Stimulated activated CD4-positive, alpha-beta T cell treated with anti-CD3 and anti-CD28 coated beads, Interleukin-1b, Interleukin-23, amount 100 ng/mL, for 1 hour (primary cell): ENCODE measurements at regions not wholly inside any gene's neighbourhood (a gene's known extent, or its start where the extent isn't known, plus 50 kb on each side); places are given as distances from the start of the nearest gene placed in this dataset.

Source experiments
- DNase-seq, 2 donors: peaks; one replicate each; pipeline ENCODE4 v3.0.0-alpha.2; 2020; ENCODE audit warnings: low read depth in 2 of 2

GRCh38 chr13:44212633-44213396 is 160.8 kb upstream of the SERP2 start:
- no peak for DNase-seq

- DNase-seq = no peak
These were observed 155.0 kb upstream of the SERP2 start for GRCh38 chr13:44218501-44219240.

DNA sequence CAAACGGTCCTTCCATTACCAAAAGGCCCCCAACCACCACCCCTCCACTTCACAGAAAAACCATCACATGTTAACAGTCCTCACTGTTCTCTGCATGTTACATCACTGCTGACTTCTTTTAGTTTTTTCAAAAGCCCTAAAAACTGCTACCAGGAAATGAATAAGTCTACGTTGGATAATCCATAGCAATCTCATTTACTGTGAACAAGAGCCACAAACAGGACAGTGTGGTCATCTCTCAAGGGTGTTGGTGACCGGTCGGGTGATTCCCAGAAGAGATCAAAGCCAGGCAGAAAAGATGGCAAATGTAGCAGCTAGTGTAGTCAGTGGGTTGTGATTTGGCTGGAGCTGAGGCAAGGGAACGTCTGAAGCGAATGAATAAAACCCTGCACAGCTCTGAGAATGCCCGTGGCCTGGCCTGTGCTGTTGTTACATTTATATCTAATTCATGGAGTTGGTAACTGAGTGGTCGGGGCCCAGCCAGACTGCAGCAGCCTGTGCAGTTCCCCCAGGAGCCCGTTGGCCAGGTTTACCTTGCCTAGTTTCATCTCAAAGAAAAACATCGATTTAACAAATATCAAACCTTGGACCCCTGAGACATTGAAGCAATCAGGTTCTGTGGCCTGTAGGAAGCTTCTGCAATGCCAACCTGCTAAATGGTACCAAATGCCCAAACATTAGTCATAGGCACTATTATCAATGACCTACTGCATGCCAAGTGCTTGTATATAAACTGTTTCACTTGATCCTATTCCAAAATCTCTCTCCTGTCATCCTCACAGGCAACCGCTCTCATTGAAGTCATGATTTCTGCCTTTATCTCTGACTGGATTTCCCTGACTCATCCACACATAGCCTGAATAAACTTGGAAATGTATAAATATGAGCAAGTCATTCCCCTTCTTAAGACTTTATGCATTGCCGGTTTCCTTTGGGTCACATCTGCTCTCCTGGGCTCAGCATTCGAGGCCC is 153.8 kb upstream of the SERP2 start:
- no peak for DNase-seq

DNA sequence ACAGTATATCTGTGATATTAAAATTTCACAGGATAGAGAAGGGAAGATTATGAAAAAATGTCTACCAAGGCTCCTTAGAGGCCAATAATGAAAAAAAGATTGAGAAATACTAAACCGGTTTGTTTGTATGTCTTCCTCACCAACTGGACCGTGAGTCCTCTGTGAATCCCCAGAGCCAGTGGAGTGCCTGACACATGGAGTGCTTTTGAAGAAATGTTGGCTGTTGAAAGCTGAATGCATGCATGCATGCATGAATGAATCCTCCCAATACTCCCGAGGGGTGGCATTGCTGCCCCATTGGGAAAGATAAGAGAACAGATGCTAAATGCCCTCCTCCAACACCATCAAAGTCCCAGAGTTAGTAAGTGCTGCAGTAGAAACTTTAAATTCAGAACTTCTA is 152.7 kb upstream of the SERP2 start:
- DNase-seq = no peak

GRCh38 chr13:44221657-44222056 is 152.0 kb upstream of the SERP2 start:
- no peak for DNase-seq

DNA sequence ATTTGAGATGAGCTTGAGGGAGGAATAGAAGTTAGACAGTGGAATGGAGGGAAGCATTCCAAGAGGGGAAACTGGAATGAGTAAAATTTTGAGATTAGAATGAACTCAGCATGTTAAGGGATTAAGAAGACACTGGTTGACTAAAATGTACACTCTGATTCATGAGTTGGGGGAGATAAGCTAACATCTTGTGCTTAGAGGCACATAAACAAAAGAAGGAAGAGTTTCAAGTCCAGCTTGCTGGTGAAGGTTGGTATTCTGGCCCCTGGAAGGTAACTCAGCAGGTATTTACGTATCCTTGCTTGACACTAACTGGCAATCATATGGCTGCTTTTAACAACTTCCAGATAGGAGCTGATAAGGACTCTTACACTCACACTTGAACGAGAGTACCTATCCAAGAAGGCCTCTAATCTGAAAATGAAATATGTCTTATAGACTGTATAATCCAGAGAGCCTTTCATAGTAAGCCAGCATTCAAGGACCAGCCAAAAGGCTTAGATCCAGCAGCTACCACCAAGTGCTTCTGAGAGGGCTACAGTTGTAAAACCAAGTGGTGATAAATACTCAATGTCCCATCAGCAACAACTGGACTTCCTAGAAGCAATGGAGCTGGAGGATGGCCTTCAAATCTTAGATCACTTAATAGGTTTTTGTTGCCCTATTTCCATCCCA is 149.7 kb upstream of the SERP2 start:
- no peak for DNase-seq

DNA sequence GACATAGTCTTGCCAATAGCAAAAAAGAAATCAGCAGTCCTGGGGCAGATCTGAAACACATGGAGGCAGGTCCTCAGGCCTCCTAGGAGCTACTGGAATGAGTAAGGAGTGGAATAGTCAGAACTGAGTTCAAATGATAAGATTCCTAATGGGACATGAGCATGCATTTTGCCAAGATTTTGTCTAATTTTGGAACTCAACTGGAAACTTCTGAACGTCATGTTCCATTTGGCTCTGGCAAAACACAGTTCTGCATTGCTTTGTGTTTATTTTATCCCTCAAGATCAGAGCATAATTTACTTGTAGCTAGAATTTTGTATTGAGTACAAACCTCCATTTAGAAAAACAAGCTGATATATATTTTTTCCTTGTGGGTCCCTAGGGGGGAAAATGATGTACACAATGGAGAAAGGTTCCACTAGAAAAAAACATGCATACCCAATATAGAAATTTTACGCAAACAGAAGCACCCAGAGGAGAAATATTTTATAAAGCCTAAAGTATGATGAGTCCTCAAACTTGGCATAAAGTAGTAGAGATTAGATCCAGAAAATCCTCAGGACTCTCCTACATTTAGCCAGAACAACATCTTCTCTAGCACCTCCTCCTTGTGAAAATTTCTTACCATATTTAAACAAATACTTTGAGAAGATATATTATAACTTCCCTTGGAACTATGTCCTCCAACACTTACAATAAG is 149.0 kb upstream of the SERP2 start:
- no peak for DNase-seq

DNA sequence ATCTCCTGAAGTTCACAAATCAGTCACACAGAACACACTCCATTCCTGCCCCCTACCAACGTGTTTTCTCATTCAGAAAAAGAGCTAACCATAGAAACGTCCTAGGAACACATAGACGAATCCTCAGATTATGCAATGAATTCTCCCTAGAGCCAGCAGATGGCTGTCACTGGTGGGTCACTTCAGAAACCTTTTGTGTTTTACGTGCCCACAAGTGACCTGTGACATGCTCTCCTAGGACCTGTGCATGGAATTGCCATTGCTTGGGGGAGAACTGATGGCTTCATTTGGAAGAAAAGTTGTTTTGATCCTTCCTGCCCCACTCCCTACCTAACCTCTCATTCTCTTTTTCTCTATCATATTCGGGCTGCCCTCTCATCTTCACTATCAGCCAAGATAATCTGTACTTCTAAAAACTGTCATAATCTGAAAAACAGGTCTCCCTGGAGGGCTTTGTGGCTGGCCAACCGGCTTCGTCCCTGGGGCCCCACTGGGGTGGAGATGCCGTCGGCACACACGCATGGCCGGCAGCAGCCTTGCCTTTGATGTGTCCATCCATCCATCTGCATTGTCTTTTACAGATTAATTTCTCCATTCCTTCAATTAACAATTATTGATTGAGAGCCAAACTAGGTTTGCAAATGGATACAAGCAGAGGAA is 144.1 kb upstream of the SERP2 start:
- no peak for DNase-seq

DNA sequence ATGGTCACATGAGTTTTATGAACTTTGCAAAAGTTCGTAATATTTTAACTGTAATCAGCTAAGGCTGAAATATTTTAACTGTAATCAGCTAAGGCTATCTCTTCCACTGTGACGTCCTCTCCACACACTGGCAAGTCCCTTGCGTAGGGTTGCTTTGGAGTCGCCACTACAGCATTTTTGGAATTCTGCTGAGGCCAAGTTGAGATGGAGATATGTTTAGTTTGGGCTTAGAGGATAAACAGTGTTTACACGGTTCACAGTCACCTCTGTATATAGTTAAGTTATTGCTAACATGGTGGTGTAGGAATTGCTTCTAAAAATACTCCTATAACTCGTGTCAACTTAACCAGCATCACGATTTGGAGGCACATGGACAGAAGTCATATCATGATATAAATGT is 143.6 kb upstream of the SERP2 start:
- no peak for DNase-seq

DNA sequence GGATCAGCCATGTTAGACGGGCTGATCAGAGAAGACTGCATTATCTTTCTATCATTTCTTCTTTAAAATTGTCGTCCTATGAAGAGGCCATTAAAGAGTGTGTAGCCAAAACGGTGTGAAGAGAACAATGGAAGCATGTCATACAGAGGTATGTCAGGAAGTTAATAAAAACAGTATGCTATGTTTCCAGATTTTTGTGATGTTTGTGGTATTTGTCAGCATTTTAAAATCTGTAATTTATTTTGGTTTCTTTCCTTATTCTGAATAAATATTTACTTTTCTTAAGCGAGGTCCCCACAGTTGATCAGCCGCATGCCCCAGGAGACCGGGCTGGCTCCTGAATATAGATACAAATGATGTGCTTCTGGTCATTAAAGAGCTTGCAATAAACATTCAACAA is 142.9 kb upstream of the SERP2 start:
- DNase-seq = no peak

DNA sequence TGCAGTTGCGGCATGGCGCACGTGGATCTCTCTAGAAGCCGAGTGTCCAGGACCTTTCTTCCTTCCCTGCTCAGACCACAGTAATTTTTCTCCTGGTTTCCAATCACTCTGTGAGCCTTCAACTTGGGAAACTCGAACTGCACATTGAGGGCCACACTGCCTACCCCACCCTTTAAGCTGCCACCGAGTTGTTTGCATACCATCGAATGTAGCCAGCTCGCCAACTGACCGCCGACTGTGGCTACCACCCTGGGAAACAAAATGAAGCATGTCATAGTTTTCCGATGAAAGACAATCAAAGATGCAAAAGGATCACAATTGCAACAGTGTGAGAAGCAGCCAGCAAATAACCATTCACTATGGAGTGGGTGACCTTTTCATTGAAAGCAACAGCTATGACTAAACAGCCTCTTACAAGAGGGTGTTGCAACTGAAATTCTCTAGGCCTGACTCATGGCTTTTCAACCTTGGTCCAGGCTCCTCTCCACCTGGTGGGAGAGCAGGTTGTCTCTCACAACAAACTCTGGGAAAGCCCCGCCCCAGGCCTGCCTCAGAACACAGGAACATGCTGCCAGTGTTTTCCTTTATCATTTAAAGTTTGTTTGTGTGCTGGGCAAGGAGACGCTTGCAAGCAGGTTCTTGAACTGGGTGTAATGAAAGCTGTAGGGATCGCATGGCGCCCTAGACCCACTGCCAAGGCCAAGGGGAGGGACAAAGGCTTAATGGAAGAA is 141.7 kb upstream of the SERP2 start:
- no peak for DNase-seq

DNA sequence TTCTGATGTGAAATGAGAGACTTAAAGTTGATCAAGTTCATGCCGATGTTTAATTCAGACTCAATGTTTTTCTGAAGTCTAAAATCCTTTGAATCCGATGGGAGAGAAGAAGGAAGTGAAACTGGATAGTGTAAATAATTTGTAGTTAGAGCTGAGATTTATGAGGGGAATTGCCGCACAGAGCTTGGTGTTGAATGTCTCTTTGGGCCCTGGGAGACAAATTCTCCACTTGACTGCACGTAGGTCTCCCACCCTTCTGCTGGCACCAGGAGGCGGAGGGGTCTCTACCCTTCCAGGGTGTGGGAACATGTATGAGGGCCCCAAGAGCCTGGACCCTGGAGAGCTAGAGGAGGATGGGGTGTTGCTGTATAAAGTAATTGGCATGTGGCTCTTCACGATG is 140.8 kb upstream of the SERP2 start:
- DNase-seq = no peak

DNA sequence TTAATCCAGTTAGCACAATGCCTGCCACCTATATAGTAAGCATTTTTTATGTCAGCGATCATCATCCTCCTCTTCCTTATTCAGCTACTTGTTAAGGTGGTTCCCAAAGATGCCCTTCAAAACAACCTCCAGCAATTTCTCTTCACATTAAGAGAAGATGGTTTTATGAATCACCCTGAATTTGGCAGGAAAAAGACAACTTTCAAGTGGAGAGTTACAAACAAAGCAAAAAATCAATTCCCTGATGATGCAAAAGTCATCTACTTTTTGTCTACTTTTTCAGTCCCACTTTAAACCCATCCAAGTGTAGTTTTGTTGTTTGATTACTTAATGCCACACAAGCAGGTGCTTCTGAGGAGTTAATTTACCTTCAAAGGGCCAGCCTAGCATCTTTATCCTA is 139.1 kb upstream of the SERP2 start:
- no peak for DNase-seq

DNA sequence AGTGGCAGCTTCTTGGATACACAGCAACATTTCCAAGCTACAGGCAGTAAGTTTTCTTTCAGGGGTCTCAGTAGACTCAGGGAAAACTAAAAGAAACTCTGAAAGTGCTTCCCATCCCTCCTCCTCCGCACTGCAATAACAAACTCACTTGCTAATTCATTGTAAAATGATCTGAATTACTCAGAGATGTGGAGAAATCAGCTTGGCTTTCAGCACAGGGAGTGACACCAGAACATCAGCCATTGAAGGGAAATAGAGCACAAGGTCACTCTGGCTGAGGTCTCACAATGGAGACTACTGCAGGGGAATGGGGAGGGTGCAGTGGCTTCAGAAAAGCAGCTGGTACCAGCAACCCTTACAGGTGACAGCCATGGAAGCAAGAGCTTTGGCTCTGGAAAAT is 137.3 kb upstream of the SERP2 start:
- DNase-seq = no peak

- no peak for DNase-seq
These were observed 136.8 kb upstream of the SERP2 start for GRCh38 chr13:44236801-44237207.

DNA sequence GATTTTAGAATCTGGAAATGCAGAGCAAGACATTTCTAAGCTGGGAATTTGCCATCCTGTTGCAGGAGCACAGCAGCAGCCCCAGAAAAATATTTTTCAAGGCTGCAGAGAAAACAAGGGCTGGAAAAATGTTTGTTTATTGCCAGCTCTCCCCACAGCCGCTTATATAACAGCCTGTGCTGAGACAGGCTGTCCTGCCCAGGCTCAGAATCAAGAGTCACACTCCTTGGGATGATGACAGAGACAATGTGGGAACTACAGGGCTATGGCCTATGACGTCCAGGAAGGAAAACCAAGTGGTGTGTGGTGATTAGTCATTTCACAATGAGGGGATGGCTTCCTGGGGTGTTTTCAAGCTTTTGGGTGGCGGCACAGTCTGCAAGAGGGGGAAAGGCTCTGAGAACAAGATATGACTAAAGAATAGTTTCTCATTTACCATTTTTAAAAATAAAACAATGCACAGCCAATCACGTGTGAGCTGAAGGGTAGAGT is 136.3 kb upstream of the SERP2 start:
- DNase-seq = no peak

DNA sequence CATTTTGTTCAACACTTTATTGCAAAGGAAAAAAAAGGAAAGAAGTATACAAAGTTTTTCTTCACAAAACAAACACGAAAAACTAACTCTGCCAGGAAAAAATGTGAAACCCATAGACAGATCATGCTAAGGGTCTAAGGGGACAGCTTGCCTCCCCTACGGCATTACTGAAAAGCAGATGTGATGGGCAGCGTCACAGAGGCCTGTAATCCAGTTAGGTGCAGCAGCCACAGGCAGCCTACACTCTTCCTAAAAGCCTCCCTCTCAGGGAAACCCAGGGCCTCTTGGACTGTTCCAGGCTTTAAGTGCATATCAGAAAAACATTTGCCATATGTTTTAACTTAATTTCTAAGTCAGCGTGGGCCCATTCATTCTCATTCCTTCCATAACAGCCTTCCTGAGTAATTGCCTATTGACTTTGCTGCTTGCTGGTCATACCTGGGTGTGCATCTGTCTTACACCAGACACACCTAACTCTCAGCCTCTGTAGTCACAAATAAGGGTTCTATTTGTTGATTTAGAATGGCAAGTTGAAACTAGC is 135.7 kb upstream of the SERP2 start:
- no peak for DNase-seq

DNA sequence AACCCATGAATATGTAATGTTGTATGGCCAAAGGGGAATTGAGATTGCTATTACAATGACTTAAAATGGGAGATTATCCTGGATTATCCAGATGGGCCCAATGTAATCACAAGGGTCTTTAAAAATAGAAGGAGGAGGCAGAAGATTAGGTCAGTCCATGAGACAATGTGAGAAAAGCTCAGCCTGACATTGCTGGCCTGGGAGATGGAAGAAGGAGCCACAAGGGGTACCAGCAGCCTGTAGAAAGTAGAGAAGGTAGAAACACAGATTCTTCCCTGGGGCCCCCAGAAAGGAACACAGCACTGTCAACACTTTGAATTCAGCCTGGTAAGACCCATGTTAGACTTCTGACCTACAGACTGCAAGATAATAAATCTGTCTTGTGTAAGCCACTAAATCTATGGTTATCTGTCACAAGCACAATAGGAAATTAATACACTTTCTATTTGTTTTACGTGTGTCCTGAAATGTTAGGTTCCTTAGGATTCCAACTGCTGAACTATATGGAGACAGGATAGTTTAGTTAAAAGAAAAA is 132.9 kb upstream of the SERP2 start:
- DNase-seq = no peak

DNA sequence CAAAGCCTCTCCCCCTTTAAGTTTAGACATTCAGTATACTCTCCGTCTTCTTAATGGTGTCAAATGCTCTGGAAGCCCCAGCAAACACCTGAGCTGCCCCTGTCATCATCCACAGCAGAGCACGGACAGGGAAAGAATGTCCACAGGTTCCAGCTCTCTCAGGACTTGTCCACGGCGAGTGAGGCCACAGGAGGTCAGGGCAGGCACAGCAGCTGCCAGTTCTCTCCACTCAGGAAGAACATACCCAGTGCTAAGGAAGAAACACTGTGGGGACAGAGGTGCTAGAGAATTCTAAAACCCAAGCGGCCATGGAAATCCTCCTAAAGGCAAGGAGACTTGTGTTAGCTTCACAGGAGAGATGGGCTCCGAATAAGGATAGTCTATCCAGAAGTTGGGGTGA is 132.0 kb upstream of the SERP2 start:
- DNase-seq = no peak
